Right lobe of liver (tissue), 4 donors: ENCODE measurements at regions not wholly inside any gene's neighbourhood (a gene's known extent, or its start where the extent isn't known, plus 50 kb on each side); places are given as distances from the start of the nearest gene placed in this dataset.

Experiments used
- POLR2A ChIP-seq: fragments of 450-650 bp; IDR thresholded peaks from one replicate; pipeline ENCODE4 v1.6.1; 2017; ENCODE audit warnings: antibody characterized with exemption, mild to moderate bottlenecking
- TF ChIP-seq, protein P1 (sequence below), 4 donors: fragments of 200-600 bp in 3 of 4; fragments of 450-650 bp in 1 of 4; IDR thresholded peaks; one replicate each; pipeline versions ENCODE4 v1.5.1 to v1.8.0; 2016 to 2022; ENCODE audit warnings: antibody characterized with exemption in 4 of 4, mild to moderate bottlenecking in 2 of 4
- donor health status: DM: no; HTN: no; CAD: no.
- donor health status: DM: no; HTN: no; CAD: no.
- donor health status: DM: no; HTN: yes; CAD: no.

DNA sequence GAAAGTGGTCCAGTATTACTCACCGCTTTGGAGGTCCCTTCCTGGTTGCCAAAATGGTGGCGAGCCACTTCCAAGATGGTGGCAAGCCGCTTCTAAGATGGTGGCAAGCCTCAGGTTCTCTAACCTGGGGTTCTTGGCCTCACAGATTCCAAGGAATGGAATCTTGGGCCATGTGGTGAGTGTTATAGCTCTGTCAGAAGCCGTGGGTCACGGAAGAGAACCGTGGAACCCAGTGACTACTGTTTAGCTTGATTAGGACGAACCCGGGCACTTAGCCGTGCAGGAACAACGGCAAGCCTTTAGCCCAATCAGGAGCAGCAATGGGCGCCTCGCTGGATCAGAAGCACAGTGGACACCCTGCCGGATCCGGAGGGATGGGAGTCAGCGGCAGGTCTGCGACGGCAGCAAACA lies 356.2 kb upstream of the TMPRSS15 start:
- TF ChIP-seq, protein P1, sequence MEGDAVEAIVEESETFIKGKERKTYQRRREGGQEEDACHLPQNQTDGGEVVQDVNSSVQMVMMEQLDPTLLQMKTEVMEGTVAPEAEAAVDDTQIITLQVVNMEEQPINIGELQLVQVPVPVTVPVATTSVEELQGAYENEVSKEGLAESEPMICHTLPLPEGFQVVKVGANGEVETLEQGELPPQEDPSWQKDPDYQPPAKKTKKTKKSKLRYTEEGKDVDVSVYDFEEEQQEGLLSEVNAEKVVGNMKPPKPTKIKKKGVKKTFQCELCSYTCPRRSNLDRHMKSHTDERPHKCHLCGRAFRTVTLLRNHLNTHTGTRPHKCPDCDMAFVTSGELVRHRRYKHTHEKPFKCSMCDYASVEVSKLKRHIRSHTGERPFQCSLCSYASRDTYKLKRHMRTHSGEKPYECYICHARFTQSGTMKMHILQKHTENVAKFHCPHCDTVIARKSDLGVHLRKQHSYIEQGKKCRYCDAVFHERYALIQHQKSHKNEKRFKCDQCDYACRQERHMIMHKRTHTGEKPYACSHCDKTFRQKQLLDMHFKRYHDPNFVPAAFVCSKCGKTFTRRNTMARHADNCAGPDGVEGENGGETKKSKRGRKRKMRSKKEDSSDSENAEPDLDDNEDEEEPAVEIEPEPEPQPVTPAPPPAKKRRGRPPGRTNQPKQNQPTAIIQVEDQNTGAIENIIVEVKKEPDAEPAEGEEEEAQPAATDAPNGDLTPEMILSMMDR (IDR thresholded peaks at IDR 0.05) = no peak
- TF ChIP-seq POLR2A = no peak
